ENCODE measurements at regions not wholly inside any gene's neighbourhood (a gene's known extent, or its start where the extent isn't known, plus 50 kb on each side); places are given as distances from the start of the nearest gene placed in this dataset.

DNA sequence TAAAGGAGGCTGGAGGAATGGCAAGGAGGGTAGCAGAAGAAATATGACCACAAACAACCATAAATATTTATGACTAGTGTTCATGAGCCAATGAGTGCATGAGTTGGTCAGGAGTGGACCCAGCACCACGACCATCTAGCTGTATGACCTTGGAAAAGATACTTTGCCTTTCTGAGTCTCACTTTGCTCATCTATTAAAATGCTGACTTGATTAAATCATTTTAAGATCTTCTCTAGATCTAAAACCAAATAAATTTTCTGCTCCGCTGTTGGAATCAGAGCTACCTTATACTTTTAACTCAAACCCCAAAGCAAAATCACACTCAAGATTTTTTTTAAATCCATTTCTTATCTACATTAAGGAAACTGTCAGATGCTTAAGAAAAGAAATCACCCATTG is 207.0 kb downstream of the GPAM start:
- TF ChIP-seq NFE2L1 (CRISPR knock-in tag; IDR thresholded peaks at IDR 0.05) (no peak), ELF4 (CRISPR knock-in tag; IDR thresholded peaks at IDR 0.05; ENCODE audit: low read depth) (no peak), ZNF416 (CRISPR knock-in tag; IDR thresholded peaks at IDR 0.05) (no peak), TEAD4 (CRISPR knock-in tag; IDR thresholded peaks at IDR 0.05) (no peak), SP1 (CRISPR knock-in tag; conservative IDR thresholded peaks at IDR 0.05) (no peak), ZNF219 (CRISPR knock-in tag; IDR thresholded peaks at IDR 0.05; ENCODE audit: borderline replicate concordance) (no peak), NR3C1 (CRISPR knock-in tag; conservative IDR thresholded peaks at IDR 0.05; ENCODE audit: low read depth) (no peak)
- TF ChIP-seq, protein P1, sequence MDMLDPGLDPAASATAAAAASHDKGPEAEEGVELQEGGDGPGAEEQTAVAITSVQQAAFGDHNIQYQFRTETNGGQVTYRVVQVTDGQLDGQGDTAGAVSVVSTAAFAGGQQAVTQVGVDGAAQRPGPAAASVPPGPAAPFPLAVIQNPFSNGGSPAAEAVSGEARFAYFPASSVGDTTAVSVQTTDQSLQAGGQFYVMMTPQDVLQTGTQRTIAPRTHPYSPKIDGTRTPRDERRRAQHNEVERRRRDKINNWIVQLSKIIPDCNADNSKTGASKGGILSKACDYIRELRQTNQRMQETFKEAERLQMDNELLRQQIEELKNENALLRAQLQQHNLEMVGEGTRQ (CRISPR knock-in tag; IDR thresholded peaks at IDR 0.05): no peak
- TF ChIP-seq, protein P2, sequence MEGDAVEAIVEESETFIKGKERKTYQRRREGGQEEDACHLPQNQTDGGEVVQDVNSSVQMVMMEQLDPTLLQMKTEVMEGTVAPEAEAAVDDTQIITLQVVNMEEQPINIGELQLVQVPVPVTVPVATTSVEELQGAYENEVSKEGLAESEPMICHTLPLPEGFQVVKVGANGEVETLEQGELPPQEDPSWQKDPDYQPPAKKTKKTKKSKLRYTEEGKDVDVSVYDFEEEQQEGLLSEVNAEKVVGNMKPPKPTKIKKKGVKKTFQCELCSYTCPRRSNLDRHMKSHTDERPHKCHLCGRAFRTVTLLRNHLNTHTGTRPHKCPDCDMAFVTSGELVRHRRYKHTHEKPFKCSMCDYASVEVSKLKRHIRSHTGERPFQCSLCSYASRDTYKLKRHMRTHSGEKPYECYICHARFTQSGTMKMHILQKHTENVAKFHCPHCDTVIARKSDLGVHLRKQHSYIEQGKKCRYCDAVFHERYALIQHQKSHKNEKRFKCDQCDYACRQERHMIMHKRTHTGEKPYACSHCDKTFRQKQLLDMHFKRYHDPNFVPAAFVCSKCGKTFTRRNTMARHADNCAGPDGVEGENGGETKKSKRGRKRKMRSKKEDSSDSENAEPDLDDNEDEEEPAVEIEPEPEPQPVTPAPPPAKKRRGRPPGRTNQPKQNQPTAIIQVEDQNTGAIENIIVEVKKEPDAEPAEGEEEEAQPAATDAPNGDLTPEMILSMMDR (IDR thresholded peaks at IDR 0.05): no peak
- TF ChIP-seq, protein P3, sequence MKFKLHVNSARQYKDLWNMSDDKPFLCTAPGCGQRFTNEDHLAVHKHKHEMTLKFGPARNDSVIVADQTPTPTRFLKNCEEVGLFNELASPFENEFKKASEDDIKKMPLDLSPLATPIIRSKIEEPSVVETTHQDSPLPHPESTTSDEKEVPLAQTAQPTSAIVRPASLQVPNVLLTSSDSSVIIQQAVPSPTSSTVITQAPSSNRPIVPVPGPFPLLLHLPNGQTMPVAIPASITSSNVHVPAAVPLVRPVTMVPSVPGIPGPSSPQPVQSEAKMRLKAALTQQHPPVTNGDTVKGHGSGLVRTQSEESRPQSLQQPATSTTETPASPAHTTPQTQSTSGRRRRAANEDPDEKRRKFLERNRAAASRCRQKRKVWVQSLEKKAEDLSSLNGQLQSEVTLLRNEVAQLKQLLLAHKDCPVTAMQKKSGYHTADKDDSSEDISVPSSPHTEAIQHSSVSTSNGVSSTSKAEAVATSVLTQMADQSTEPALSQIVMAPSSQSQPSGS (CRISPR knock-in tag; IDR thresholded peaks at IDR 0.05; ENCODE audit: borderline replicate concordance, low read depth): no peak
- TF ChIP-seq, protein P4, sequence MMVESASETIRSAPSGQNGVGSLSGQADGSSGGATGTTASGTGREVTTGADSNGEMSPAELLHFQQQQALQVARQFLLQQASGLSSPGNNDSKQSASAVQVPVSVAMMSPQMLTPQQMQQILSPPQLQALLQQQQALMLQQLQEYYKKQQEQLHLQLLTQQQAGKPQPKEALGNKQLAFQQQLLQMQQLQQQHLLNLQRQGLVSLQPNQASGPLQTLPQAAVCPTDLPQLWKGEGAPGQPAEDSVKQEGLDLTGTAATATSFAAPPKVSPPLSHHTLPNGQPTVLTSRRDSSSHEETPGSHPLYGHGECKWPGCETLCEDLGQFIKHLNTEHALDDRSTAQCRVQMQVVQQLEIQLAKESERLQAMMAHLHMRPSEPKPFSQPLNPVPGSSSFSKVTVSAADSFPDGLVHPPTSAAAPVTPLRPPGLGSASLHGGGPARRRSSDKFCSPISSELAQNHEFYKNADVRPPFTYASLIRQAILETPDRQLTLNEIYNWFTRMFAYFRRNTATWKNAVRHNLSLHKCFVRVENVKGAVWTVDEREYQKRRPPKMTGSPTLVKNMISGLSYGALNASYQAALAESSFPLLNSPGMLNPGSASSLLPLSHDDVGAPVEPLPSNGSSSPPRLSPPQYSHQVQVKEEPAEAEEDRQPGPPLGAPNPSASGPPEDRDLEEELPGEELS (CRISPR knock-in tag; IDR thresholded peaks at IDR 0.05): no peak
- TF ChIP-seq, protein P5, sequence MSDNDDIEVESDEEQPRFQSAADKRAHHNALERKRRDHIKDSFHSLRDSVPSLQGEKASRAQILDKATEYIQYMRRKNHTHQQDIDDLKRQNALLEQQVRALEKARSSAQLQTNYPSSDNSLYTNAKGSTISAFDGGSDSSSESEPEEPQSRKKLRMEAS (CRISPR knock-in tag; IDR thresholded peaks at IDR 0.05): no peak
- TF ChIP-seq, protein P6, sequence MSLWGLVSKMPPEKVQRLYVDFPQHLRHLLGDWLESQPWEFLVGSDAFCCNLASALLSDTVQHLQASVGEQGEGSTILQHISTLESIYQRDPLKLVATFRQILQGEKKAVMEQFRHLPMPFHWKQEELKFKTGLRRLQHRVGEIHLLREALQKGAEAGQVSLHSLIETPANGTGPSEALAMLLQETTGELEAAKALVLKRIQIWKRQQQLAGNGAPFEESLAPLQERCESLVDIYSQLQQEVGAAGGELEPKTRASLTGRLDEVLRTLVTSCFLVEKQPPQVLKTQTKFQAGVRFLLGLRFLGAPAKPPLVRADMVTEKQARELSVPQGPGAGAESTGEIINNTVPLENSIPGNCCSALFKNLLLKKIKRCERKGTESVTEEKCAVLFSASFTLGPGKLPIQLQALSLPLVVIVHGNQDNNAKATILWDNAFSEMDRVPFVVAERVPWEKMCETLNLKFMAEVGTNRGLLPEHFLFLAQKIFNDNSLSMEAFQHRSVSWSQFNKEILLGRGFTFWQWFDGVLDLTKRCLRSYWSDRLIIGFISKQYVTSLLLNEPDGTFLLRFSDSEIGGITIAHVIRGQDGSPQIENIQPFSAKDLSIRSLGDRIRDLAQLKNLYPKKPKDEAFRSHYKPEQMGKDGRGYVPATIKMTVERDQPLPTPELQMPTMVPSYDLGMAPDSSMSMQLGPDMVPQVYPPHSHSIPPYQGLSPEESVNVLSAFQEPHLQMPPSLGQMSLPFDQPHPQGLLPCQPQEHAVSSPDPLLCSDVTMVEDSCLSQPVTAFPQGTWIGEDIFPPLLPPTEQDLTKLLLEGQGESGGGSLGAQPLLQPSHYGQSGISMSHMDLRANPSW (CRISPR knock-in tag; conservative IDR thresholded peaks at IDR 0.05; ENCODE audit: low read depth): no peak

Measured in WTC11 (cell line).